ENCODE measurements at regions not wholly inside any gene's neighbourhood (a gene's known extent, or its start where the extent isn't known, plus 50 kb on each side); places are given as distances from the start of the nearest gene placed in this dataset.
"Not testable (repeated sequence)": the region's sequence is repeated elsewhere in the genome, so short reads cannot be mapped to it uniquely, and the experiment has no call there.

DNA sequence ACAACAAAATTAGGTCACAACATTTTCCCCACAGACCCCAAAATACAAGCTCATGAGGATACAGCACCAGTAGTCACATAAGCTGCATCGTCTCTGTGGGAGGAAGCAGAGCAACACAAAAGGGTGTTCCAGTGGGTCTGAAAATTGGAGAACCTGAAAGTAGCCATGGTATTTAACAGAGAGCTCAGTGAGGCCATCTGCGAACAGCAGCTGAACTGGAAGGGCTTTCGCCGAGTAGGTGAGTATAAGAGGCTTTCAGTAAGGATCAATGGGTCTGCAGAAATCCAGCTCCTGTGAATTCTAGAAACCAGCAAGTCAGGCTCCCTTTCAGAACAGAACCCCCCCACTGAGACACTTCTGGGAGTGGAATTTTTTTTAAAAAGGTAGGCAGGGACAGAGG, 120.0 kb upstream of the RREB1 start:
- TF ChIP-seq, protein P1, sequence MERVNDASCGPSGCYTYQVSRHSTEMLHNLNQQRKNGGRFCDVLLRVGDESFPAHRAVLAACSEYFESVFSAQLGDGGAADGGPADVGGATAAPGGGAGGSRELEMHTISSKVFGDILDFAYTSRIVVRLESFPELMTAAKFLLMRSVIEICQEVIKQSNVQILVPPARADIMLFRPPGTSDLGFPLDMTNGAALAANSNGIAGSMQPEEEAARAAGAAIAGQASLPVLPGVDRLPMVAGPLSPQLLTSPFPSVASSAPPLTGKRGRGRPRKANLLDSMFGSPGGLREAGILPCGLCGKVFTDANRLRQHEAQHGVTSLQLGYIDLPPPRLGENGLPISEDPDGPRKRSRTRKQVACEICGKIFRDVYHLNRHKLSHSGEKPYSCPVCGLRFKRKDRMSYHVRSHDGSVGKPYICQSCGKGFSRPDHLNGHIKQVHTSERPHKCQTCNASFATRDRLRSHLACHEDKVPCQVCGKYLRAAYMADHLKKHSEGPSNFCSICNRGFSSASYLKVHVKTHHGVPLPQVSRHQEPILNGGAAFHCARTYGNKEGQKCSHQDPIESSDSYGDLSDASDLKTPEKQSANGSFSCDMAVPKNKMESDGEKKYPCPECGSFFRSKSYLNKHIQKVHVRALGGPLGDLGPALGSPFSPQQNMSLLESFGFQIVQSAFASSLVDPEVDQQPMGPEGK (CRISPR knock-in tag; IDR thresholded peaks at IDR 0.05; ENCODE audit: borderline replicate concordance): no peak
- TF ChIP-seq CSDC2 (CRISPR knock-in tag; IDR thresholded peaks at IDR 0.05) (no peak), CREB5 (CRISPR knock-in tag; IDR thresholded peaks at IDR 0.05; ENCODE audit: low read depth) (no peak), ZC3H10 (CRISPR knock-in tag; IDR thresholded peaks at IDR 0.05) (no peak), ARNTL (CRISPR knock-in tag; IDR thresholded peaks at IDR 0.05; ENCODE audit: borderline replicate concordance, low read depth) (no peak), SNAI2 (CRISPR knock-in tag; IDR thresholded peaks at IDR 0.05) (no peak), ZFP30 (CRISPR knock-in tag; IDR thresholded peaks at IDR 0.05) (no peak), RARB (CRISPR knock-in tag; IDR thresholded peaks at IDR 0.05) (no peak), OSR1 (CRISPR knock-in tag; IDR thresholded peaks at IDR 0.05) (no peak)
- TF ChIP-seq, protein P2, sequence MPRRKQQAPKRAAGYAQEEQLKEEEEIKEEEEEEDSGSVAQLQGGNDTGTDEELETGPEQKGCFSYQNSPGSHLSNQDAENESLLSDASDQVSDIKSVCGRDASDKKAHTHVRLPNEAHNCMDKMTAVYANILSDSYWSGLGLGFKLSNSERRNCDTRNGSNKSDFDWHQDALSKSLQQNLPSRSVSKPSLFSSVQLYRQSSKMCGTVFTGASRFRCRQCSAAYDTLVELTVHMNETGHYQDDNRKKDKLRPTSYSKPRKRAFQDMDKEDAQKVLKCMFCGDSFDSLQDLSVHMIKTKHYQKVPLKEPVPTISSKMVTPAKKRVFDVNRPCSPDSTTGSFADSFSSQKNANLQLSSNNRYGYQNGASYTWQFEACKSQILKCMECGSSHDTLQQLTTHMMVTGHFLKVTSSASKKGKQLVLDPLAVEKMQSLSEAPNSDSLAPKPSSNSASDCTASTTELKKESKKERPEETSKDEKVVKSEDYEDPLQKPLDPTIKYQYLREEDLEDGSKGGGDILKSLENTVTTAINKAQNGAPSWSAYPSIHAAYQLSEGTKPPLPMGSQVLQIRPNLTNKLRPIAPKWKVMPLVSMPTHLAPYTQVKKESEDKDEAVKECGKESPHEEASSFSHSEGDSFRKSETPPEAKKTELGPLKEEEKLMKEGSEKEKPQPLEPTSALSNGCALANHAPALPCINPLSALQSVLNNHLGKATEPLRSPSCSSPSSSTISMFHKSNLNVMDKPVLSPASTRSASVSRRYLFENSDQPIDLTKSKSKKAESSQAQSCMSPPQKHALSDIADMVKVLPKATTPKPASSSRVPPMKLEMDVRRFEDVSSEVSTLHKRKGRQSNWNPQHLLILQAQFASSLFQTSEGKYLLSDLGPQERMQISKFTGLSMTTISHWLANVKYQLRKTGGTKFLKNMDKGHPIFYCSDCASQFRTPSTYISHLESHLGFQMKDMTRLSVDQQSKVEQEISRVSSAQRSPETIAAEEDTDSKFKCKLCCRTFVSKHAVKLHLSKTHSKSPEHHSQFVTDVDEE (CRISPR knock-in tag; IDR thresholded peaks at IDR 0.05): no peak
- TF ChIP-seq, protein P3, sequence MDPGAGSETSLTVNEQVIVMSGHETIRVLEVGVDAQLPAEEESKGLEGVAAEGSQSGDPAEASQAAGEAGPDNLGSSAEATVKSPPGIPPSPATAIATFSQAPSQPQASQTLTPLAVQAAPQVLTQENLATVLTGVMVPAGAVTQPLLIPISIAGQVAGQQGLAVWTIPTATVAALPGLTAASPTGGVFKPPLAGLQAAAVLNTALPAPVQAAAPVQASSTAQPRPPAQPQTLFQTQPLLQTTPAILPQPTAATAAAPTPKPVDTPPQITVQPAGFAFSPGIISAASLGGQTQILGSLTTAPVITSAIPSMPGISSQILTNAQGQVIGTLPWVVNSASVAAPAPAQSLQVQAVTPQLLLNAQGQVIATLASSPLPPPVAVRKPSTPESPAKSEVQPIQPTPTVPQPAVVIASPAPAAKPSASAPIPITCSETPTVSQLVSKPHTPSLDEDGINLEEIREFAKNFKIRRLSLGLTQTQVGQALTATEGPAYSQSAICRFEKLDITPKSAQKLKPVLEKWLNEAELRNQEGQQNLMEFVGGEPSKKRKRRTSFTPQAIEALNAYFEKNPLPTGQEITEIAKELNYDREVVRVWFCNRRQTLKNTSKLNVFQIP (CRISPR knock-in tag; IDR thresholded peaks at IDR 0.05; ENCODE audit: borderline replicate concordance, low read depth): no peak
- ATAC-seq: no peak

DNA sequence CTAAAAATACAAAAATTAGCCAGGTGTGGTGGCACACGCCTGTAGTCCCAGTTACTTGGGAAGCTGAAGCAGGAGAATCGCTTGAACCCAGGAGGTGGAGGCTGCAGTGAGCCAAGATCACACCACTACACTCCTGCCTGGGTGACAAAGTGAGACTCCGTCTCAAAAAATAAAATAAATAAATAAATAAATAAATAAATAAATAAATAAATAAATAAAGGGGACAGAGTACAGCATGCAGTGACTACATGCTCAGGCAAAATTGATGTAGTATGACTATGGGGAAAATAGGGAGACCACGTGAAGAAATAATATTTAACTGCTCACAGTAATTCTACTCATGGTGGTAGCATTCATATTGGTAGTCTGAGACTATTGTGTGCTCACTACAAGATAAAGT, 117.7 kb upstream of the RREB1 start:
- ATAC-seq: not testable (repeated sequence)

GRCh38 chr6:6993503-6994237, 114.1 kb upstream of the RREB1 start:
- ATAC-seq: no peak
- TF ChIP-seq ESRRG (CRISPR knock-in tag; IDR thresholded peaks at IDR 0.05) (no peak), OSR1 (CRISPR knock-in tag; IDR thresholded peaks at IDR 0.05) (no peak)

DNA sequence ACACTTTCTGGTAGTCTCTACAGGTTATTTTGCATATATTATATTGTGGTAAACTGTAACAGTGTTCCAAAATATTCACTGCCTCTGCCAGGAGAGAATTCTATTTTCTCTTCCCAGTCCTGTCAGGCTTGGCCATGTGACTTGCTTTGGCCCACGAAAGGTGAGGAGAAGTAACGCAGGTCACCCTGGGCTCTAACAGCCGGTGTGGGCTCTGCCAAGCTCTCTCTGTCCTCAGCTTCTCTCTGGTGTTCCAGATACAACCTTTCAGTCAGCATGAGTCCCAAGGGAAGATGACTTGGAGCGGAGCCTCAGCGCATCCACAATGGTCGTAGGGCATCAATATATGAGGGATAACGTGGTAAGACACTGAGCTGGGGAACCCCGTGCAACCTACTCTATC, 113.0 kb upstream of the RREB1 start:
- no peak for ATAC-seq
- no peak for TF ChIP-seq ISL1 (CRISPR knock-in tag; IDR thresholded peaks at IDR 0.05)
- no peak for TF ChIP-seq GLIS3 (CRISPR knock-in tag; IDR thresholded peaks at IDR 0.05)
- TF ChIP-seq PPARA (CRISPR knock-in tag; IDR thresholded peaks at IDR 0.05; ENCODE audit: borderline replicate concordance): no peak
- TF ChIP-seq TOX (CRISPR knock-in tag; IDR thresholded peaks at IDR 0.05; ENCODE audit: borderline replicate concordance): no peak
- TF ChIP-seq TCF4 (CRISPR knock-in tag; IDR thresholded peaks at IDR 0.05; ENCODE audit: borderline replicate concordance): no peak
- no peak for TF ChIP-seq ZC3H10 (CRISPR knock-in tag; IDR thresholded peaks at IDR 0.05)
- TF ChIP-seq CREB5 (CRISPR knock-in tag; IDR thresholded peaks at IDR 0.05; ENCODE audit: low read depth): no peak
- no peak for TF ChIP-seq CSRNP3 (CRISPR knock-in tag; IDR thresholded peaks at IDR 0.05)
- no peak for TF ChIP-seq ZFP30 (CRISPR knock-in tag; IDR thresholded peaks at IDR 0.05)
- no peak for TF ChIP-seq ARNTL (CRISPR knock-in tag; IDR thresholded peaks at IDR 0.05; ENCODE audit: borderline replicate concordance, low read depth)
- TF ChIP-seq CSDC2 (CRISPR knock-in tag; IDR thresholded peaks at IDR 0.05): no peak
- TF ChIP-seq, protein P2 (CRISPR knock-in tag; IDR thresholded peaks at IDR 0.05): no peak
- no peak for TF ChIP-seq SNAI2 (CRISPR knock-in tag; IDR thresholded peaks at IDR 0.05)
- TF ChIP-seq, protein P1 (CRISPR knock-in tag; IDR thresholded peaks at IDR 0.05; ENCODE audit: borderline replicate concordance): no peak
- no peak for TF ChIP-seq ZNF70 (CRISPR knock-in tag; IDR thresholded peaks at IDR 0.05)

Measured in SK-N-SH treated with all-trans-retinoic acid at 6 μM for 48 hours (cell line).